Thymus (tissue), 11 donors: ENCODE measurements at regions not wholly inside any gene's neighbourhood (a gene's known extent, or its start where the extent isn't known, plus 50 kb on each side); places are given as distances from the start of the nearest gene placed in this dataset.

ENCODE experiments used
- DNase-seq, 9 donors: peaks; one replicate each; pipeline ENCODE4 v3.0.0-alpha.2; 2013; ENCODE audit warnings: low spot score in 9 of 9, low read depth in 6 of 9, missing footprints in 1 of 9
- H3K27ac ChIP-seq, 2 donors: one replicate each; pipeline ENCODE4 v1.5.1; 2013; ENCODE audit warnings: control low read depth in 1 of 2, low read depth in 1 of 2, low read length in 1 of 2, mild to moderate bottlenecking in 1 of 2, moderate library complexity in 1 of 2
- H3K27me3 ChIP-seq, 2 donors: one replicate each; pipeline ENCODE4 v1.5.1; 2013; ENCODE audit warnings: low read length in 1 of 2; ENCODE audit not compliant: control insufficient read depth in 2 of 2, insufficient read depth in 1 of 2
- H3K36me3 ChIP-seq, 2 donors: one replicate each; pipeline ENCODE4 v1.5.1; 2013; ENCODE audit warnings: low read length in 1 of 2, mild to moderate bottlenecking in 1 of 2, moderate library complexity in 1 of 2; ENCODE audit not compliant: control insufficient read depth in 2 of 2, insufficient read depth in 2 of 2
- H3K4me1 ChIP-seq, 2 donors: one replicate each; pipeline ENCODE4 v1.5.1; 2013; ENCODE audit warnings: low read length in 2 of 2; ENCODE audit not compliant: control insufficient read depth in 2 of 2, insufficient read depth in 2 of 2
- H3K4me3 ChIP-seq, 2 donors: one replicate each; pipeline ENCODE4 v1.5.1; 2013; ENCODE audit warnings: low read length in 2 of 2, control low read depth in 1 of 2, mild to moderate bottlenecking in 1 of 2
- H3K9me3 ChIP-seq, 2 donors: one replicate each; pipeline ENCODE4 v1.5.1; 2013; ENCODE audit warnings: low read length in 1 of 2, mild to moderate bottlenecking in 1 of 2; ENCODE audit not compliant: control insufficient read depth in 2 of 2, insufficient read depth in 1 of 2
- WGBS: extraction: QIAGEN DNeasy Blood & Tissue Kit; methylation state at CpG from one replicate; pipeline ENCODE4 v1.1.7; 2013; 5-methylcytosine and 5-hydroxymethylcytosine counted together
- donor health status: healthy.

DNA sequence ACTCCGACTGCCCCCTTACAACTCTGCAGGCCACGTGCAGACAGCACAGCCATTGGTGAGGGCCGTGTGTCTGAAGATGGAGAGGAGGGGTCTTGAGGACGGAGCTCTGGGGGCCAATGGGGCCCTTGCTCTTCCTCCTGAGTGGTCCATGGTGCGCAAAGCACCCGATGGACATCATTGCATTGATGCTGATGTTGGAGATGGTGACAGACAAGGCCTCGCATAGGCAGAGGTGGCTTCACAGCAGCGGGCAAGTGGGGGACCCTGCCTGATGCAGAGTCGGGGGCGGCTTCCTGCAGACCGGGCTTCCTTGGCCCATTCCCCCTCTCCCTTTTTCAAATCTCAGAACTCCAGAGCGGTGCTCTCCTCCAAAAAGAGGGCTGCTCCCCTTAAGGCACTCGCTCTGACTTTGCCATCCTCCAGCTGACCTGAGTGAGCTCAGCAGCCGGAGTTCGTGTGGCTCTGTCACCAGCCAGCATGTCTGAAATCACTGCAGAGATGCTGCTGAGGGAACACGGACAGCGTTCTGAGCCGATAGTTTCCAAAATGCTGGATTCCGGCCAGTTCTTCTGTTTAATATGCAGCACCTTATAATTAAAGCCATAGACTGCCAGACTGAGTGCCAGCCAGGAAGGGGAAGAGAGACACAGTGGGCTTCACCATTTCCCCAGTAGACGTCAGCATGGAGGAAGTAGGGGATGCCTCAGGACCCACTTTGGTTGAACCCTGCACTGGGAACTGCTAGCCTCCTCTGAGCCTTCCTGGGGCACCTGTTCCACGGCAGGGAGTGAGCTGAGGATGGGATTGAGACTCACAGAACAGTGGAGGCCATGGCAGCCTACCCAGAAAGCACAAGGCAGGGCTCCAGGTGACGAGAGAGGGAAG lies 278.2 kb downstream of the BRD1 start:
- H3K4me3 ChIP-seq, result no peak overlapping the region
- DNase-seq, result no peak
- H3K9me3 ChIP-seq, result peaks cover 1 to 18% of the 10 kb centered on the region in 2 donors
- H3K36me3 ChIP-seq, result no peaks in the 10 kb centered on the region
- no peaks in the 10 kb centered on the region for H3K27me3 ChIP-seq
- WGBS, result 95% methylated on average over 22 of the region's 22 CpGs
- H3K27ac ChIP-seq, result no peak overlapping the region
- H3K4me1 ChIP-seq, result no peaks in the 10 kb centered on the region

DNA sequence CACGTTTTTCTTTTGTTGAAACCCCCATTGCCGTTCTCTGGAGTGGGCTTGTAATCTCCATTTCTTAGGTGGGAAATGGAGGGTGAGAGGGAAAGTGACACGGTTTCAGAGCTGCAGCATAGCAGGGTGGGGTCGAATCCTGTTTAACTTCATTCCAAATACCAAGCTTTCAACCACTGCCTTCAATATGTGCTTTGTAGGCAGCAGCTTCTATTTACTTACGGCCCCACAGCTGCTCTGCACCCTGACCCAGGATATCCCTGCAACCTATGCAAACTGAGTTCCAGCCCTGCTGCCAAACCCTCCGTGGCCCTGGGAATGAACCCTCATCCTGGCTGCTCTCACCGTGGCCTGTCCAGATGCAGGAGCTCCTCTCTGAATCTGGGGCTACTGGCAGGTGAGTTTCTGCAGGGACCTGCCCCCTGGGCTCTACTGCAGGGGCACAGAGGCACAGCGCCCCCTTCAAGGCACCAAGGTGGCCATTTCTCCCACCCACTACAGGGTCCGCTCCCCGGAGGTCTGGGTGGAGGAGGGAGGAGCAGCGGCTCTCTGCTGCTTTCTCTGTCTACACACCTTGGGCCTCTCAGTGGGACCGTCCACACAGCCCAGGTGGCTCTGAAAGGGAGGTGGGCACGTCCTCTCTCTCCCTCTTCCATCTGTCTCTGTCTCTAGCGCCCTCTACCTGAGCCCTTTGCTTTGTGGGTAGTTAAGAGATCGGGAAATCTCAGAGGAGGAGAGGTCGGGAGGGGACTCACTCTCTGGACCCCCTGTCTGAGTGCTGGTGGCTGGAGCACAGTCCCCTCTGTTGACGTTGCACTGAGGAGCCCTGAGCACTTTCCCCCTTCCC lies 279.1 kb downstream of the BRD1 start:
- Histone ChIP-seq H3K27me3 (no peaks in the 10 kb centered on the region), H3K36me3 (no peaks in the 10 kb centered on the region), H3K4me3 (no peak overlapping the region), H3K9me3 (peaks cover 1 to 18% of the 10 kb centered on the region in 2 donors), H3K27ac (no peak overlapping the region), H3K4me1 (no peaks in the 10 kb centered on the region)
- DNase-seq, result no peak
- WGBS, result 93% methylated on average over 17 of the region's 17 CpGs

DNA sequence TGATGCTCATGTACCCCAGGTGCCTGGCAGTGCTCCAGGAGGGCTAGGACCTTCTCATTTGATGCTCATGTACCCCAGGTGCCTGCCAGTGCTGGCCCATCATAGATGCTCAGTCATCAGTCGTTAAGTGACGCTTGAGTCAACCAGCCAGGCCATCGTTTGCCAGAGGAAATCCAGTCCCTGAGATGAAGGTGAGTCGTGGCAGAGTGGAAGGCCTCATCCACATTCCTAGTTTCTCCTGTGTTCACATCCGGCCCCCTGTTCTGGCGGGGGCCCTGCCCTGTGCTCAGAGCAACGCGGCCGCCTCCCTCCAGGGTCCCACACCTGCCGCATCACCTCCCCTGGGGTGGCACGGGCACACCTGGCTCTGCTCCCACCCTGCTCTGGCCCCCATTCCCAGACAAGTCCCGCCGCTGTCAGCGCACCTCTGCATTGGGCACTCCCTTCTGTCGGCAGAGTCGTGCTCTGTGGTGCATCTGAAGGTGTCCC lies 279.9 kb downstream of the BRD1 start:
- Histone ChIP-seq H3K4me3 (no peak overlapping the region), H3K9me3 (peaks cover 1 to 18% of the 10 kb centered on the region in 2 donors), H3K4me1 (no peaks in the 10 kb centered on the region), H3K27me3 (no peaks in the 10 kb centered on the region), H3K27ac (no peak overlapping the region), H3K36me3 (no peaks in the 10 kb centered on the region)
- DNase-seq, result no peak
- 97% methylated on average over 16 of the region's 16 CpGs for WGBS

DNA sequence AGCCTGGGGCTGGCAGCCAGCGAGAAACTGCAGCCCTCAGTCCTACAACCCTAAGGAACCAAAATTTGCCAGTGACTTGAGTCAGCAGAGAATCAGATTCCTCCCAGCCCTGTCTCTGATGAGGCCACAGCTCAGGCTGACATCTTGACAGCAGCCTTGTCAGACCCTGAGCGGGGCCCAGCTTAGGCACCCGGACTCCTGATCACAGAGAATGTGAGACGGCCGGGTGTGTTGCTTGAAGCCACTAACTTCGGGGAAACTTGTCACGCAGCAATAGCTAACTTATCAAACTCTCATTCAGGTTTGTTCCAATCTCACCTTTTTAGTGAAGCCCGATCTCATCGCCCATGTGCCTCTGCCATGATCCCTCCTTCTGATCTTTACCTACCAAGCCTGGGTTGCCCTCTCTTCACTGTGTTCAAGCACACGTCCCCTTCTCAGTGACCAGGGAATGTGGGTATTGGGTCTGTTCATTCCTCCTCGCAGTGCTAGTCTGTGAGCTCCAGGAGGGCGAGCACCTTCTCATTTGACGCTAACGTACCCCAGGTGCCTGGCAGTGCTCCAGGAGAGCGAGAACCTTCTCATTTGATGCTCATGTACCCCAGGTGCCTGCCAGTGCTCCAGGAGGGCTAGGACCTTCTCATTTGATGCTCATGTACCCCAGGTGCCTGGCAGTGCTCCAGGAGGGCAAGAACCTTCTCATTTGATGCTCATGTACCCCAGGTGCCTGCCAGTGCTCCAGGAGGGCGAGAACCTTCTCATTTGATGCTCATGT lies 280.7 kb downstream of the BRD1 start:
- H3K4me1 ChIP-seq, result no peaks in the 10 kb centered on the region
- 98% methylated on average over 16 of the region's 16 CpGs for WGBS
- DNase-seq, result no peak

DNA sequence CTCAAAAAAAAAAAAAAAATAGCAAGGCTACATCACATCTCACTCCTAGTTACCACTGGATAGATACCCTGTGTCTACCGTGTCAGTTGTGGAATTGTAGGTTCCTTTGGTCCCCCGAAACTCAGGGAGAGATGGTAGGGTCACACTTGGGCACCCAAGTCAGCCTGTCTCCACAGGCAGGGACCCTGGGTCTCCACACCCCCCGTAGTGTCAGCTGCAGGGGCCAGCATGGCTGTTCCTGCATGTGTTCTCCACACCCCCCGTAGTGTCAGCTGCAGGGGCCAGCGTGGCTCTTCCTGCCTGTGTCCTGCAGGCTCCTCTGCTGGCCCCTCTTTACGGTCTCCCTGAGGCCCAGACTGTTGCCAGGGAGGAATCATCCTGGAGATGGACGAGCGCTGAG lies 282.1 kb downstream of the BRD1 start:
- Histone ChIP-seq H3K9me3 (peaks cover 0 to 2% of the 10 kb centered on the region in 2 donors), H3K4me3 (no peak overlapping the region), H3K27me3 (no peaks in the 10 kb centered on the region), H3K36me3 (peaks cover 0 to 3% of the 10 kb centered on the region in 2 donors), H3K4me1 (no peaks in the 10 kb centered on the region), H3K27ac (no peak overlapping the region)
- no peak for DNase-seq
- WGBS, result 98% methylated on average over 8 of the region's 8 CpGs

More for the DNA sequence above, 280.7 kb downstream of the BRD1 start:
- peaks cover 1 to 16% of the 10 kb centered on the region in 2 donors for H3K9me3 ChIP-seq
- no peaks in the 10 kb centered on the region for H3K36me3 ChIP-seq
- no peak overlapping the region for H3K4me3 ChIP-seq
- H3K27me3 ChIP-seq, result no peaks in the 10 kb centered on the region
- no peak overlapping the region for H3K27ac ChIP-seq

DNA sequence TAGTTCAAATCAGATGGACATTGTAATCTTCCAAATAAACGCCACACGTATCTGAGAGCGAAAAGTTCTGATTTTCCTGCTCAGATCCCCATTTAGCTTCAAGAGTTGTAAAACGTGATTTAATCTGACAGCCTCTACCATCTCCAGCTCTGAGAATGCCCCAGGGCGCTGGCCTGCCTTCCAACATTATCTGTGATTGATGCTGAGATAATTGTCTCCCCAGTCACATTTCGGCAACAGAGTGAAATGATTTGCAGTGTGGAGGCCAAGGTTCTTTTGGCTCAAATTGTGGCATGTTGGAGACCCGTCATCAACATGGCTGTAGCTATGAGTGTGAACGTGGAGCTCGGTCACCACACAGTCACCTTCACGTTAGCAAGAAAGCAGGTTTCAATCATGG lies 283.4 kb downstream of the BRD1 start:
- DNase-seq, result no peak
- Histone ChIP-seq H3K4me1 (no peaks in the 10 kb centered on the region), H3K27me3 (no peaks in the 10 kb centered on the region), H3K36me3 (peaks cover 0 to 3% of the 10 kb centered on the region in 2 donors), H3K9me3 (no peaks in the 10 kb centered on the region), H3K27ac (no peak overlapping the region), H3K4me3 (no peak overlapping the region)
- WGBS, result 96% methylated on average over 10 of the region's 10 CpGs

DNA sequence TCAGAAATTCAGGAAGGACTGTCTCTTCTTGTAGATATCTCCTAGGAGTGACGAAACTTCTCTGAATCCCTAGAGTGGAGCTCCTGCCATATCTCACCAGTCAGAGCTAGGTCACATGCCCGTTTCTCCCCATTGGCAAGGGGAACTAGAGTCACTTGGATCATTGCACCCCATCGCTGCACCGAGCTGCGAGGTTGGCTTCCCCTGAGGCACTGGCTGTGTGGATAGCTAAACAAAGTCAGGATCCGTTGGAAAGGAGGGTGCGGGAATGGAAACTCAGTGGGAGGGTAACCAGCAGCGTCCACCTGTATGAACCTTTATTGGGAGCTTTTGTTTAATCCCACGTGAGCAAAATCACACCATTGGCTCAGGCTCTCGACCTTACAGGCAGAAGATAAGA lies 283.8 kb downstream of the BRD1 start:
- Histone ChIP-seq H3K36me3 (peaks cover 0 to 3% of the 10 kb centered on the region in 2 donors), H3K27me3 (no peaks in the 10 kb centered on the region), H3K4me3 (no peak overlapping the region), H3K4me1 (no peaks in the 10 kb centered on the region), H3K9me3 (no peaks in the 10 kb centered on the region), H3K27ac (no peak overlapping the region)
- DNase-seq, result no peak
- WGBS, result 95% methylated on average over 10 of the region's 10 CpGs

DNA sequence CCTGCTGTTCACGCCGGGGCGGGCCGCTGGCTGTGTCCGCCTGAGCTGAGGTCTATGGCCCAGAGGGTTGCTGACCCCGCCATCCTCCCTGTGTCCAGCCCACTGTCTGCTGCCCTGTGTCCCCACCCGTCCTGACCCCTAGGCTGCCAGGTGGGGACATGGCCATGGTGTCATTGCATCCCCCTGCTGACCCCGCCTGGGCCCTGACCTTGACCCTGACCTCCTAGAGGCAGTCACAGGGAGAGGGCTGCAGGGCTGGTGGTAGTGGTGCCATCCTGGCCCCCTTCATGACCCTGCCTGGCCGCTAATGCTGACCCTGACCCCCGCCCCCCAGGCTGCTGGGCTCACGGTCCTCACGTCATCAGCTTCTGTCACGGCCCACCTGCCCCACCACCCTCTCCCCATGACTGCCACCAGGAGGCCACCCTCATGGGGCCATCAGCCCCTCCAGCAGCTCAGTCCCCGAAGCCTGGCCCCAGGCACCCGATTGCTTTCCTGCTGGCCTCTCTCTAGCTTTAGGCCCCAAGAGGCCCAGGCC lies 285.9 kb downstream of the BRD1 start:
- no peaks in the 10 kb centered on the region for H3K9me3 ChIP-seq
- H3K27ac ChIP-seq, result no peak overlapping the region
- WGBS, result 98% methylated on average over 15 of the region's 15 CpGs
- H3K4me1 ChIP-seq, result no peaks in the 10 kb centered on the region
- no peak overlapping the region for H3K4me3 ChIP-seq
- H3K27me3 ChIP-seq, result no peaks in the 10 kb centered on the region
- no peak for DNase-seq
- peaks cover 0 to 5% of the 10 kb centered on the region in 2 donors for H3K36me3 ChIP-seq
